IPS DF 4.7 (cell line): ENCODE measurements at regions not wholly inside any gene's neighbourhood (a gene's known extent, or its start where the extent isn't known, plus 50 kb on each side); places are given as distances from the start of the nearest gene placed in this dataset.
"Not testable (repeated sequence)": the region's sequence is repeated elsewhere in the genome, so short reads cannot be mapped to it uniquely, and the experiment has no call there.

ENCODE experiments used
- DNase-seq: peaks from one replicate; pipeline ENCODE4 v3.0.0-alpha.2; 2013; ENCODE audit warnings: low spot score; ENCODE audit errors: extremely low read depth

DNA sequence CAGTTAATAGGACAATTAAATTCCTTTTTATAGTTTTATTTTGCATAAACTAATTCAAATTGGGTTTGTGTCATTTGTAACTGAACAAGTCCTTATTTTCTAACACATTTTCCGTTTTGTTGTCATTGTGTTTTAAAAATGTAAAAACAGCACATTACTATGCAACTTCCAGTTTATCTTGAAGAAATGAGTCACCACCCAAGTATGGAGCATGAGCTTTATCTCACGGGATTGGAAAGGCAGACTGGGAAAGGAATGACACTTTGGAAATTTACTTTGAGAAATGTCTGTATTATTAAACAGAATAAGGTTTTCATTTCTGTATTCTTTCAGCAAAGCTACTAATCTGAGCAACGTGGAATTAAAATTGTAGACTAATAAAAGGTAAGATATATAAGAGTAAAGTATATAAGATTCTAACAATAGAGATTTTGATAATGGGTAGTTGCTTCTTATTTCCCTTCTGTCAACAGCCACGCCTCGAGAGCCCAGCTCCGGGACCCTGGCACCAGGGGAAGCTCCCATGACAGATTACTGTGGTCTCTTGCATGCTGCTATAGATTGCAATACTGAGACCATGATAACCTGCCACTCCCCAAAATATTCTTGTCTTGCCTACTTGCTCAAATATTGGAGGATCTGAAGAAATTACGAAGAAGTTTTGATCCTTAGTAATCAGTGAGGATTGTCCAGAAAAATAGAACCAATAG is 433.1 kb downstream of the CHSY3 start:
- no peak for DNase-seq

GRCh38 chr5:130335117-130335516 is 430.9 kb downstream of the CHSY3 start:
- no peak for DNase-seq

DNA sequence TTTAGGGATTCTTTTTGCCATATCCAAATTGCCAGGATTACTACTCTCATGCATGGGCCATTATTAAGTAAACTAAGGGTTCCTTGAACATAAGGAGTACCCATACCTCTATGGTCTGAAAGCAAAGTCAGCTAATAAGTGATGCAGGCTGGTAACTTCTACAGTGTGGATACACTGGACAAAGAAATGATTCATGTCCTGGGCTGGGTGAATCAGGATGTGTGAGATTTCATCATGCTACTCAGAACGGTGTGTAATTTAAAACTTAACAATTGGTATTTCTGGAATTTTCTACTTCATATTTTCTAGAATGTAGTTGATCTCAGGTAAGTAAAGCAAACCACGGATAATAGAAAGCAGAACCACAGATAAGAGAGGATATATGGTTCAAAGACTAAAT is 428.8 kb downstream of the CHSY3 start:
- no peak for DNase-seq

- DNase-seq, result no peak
These were observed 427.1 kb downstream of the CHSY3 start for GRCh38 chr5:130331332-130331731.

DNA sequence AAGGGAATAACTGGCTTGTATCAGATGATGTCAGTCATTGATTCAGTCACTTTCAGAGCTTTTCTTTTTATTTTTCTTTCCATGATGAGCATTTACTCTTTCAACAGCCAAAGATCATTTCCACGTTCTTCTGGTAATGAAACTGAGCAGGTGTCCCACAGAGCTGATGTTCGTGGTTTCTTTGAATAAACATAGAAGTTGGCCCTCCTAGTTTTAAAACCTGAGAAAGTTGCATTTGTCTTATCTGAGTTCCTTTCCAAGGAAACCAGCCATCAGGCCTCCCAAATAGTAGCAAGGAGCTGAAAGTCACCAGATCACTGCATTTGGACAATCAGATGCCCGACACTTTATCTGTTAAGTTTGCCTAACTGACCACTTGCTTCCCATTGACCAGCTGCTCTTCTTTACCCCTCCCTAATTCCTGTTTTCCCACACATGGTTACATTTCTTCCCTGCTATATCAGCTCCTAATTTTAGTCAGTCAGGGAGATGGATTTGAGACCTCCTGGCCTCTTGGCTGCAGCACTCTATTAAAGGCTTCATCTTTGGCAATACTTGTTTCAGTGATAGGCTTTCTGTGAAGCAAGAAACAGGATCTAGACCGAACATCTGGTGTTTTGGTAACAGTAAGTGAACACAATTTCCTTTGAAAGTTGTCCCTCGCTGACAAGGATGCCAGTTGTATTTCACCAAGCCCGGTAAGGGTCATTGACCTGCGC is 420.8 kb downstream of the CHSY3 start:
- no peak for DNase-seq

GRCh38 chr5:130323804-130324454 is 419.7 kb downstream of the CHSY3 start:
- no peak for DNase-seq

DNA sequence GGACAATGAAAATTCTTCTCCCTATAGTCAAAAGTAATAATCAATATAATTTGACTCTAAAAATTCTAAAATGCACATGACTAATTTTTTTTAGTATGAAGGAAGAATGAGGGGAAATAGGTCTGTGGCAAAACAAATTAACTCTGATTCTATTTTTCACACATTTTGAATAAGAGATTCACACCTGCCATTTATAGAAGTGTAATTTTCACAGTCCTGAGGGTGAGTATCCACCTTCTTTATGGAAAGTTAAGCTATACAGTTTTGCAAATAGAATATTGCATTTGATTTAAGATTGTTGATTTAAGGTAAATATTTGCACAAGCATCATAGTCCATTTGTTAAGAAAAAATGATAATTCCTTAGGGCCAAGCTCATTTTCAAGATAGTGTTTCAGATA is 417.7 kb downstream of the CHSY3 start:
- no peak for DNase-seq

DNA sequence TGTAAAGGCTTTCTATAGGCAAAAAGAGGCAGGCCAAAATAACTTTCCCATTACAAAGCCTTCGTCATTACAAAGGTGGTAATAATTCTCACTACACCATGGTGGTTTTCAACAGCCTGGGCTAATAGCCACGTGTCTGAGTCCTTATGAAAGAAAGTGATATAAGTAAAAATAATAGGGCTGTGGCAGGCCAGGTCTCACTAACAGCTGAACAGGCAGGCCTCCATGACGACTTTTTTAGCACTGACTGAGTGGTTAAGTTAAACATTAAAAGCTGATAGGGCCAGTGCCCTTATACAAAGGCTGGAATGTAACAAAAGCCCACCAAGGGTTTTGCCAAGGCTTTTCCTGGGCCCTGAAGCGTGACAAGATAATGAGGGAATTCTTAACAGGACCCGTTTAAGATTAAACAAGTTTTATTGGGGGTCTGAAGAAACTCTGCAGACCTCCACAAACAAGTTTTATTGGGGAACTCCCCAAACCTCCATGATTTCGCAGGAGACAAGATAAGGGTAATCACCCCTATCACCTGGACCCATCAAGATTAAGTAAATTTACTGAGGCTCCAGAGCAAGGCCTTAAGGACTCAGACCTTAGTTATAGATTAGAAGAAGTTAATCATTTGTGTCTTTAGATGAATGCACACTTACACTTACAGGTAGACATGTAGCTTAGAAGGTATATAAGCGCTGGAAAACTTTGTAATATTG is 412.9 kb downstream of the CHSY3 start:
- no peak for DNase-seq

DNA sequence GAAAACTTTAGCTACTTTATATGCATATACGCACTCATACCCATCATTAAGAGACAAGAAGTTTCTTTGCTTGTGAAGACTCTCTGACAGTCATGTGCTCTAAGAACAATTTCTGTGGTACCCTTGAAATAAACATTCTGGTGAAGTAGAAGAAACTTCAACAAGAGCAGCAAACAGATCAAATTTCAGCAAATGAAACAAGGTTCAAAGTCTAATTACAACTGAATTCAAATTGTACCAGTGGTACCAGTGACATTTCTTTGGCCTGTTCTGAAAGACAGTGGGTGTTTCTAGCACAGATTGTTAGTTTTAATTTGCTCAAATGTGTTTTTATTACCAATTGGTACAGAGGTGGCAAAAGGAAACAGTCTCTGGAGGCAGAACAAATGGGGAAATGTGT is 391.0 kb downstream of the CHSY3 start:
- no peak for DNase-seq

DNA sequence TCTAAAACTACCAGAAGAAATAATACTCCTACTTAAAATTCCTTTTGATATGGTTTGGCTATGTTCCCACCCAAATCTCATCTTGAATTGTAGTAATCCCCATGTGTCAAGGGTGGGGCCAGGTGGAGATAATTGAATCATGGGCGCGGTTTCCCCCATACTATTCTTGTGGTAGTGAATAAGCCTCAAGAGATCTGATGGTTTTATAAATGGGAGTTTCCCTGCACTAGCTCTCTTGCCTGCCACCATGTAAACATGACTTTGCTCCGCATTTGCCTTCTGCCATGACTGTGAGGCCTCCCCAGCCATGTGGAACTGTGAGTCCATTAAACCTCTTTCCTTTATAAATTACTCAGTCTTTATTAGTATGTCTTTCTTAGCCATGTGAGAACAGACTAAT is 390.5 kb downstream of the CHSY3 start:
- DNase-seq, result not testable (repeated sequence)

DNA sequence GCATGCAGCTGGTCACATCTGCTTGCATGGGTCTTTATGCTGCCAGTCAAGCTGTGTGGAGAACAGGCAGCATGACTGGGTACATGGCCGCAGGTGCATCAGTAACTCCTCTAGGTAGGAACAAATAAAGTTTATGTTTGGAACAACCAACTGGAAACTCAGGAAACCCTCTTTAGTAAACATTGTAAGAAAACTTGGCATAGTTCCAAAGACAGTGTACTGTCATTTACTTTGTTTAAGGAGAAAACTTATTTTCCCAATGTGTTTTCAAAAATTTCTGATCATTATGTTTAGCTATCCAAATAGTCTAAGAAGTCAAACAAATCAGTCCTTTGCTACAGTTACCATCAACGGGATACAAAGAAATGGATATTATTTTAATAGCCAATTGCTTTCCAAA is 386.0 kb downstream of the CHSY3 start:
- no peak for DNase-seq

GRCh38 chr5:130289132-130290088 is 385.1 kb downstream of the CHSY3 start:
- no peak for DNase-seq

DNA sequence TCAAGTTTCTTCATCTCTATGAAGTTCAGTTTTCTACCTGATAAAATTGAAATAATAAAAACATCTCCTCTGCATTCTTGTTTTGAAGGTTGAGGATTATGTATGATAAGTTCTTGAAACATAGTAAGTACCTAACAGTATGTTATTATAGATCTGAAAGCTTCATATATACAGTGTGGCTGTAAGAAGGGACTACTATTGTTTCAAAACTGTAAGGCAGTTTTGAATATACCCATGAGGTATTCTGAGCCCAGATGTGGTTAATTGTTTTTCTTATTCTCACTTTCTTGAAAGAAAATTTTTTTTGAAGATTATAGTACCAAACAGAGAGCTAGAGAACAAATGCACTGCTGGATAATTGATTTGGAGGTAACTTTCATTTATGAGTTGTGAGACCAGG is 383.2 kb downstream of the CHSY3 start:
- DNase-seq, result no peak

GRCh38 chr5:130286971-130287370 is 382.7 kb downstream of the CHSY3 start:
- DNase-seq, result no peak

DNA sequence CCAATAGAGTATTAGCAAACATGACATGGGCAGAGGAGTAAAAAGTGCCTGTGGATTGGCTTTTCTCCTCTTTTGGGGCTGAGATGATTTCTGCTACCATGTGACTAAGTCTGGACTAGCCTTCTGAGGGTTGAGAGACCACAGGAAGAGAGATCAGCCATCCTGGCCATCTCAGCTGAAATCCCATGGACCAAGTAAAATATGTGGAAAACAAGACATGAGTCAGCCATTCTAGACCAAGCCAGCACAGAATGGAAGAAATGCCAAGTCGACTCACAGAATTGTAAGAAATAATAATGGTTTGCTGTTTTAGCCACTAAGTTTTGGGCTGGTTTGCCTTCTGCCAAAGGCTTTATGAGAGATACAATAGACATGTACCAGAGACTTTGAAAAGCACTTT is 377.8 kb downstream of the CHSY3 start:
- no peak for DNase-seq

DNA sequence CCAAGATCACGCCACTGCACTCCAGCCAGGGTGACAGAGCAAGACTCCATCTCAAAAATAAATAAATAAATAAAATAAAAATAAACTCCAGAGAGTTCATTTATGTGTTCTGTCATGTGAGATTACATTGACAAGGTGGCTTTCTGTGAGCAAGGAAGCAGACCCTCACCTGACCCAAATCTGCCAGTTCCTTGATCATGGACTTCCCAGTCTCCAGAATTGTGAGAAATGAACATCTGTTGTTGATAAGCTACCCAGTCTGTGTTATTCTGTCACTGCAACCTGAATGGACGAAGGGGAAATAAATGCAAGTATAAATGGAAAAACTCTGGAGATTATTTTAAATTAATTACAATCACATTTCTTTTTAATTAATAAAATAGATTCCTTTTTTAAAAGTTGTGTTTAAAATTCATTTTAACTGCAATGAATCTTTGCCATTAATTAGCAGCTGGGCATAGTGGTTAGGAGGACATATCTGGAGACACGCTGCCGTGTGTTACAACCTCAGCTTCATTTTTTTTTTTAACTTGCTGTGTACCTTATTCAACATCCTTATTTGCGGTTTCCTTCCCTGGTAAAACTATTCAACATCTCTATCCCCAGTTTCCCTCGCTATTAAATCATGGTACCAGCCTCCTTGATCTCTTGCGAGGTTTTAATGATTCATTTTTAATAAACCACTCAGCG is 376.4 kb downstream of the CHSY3 start:
- DNase-seq, result no peak

DNA sequence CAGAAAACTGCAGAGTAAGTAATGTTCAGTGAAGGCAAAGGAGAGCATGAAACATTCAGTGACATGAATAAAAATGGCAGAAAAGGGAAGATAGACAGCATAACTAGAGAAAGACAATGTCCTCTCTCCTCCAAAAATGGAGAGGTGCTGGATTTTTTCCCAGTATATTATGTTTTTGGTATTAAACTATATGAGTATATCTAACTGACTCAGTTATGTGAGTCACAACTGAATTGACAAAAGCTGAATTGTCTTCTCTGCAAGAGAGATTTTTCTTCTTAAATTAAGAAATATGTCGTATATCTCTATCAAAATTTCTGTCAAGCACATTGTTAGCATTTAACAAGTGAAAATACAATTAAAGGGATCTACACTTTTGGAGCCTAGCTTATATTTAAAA is 375.1 kb downstream of the CHSY3 start:
- DNase-seq, result no peak

- no peak for DNase-seq
These were observed 373.9 kb downstream of the CHSY3 start for GRCh38 chr5:130278136-130278535.

GRCh38 chr5:130277522-130277921 is 373.3 kb downstream of the CHSY3 start:
- DNase-seq, result no peak

DNA sequence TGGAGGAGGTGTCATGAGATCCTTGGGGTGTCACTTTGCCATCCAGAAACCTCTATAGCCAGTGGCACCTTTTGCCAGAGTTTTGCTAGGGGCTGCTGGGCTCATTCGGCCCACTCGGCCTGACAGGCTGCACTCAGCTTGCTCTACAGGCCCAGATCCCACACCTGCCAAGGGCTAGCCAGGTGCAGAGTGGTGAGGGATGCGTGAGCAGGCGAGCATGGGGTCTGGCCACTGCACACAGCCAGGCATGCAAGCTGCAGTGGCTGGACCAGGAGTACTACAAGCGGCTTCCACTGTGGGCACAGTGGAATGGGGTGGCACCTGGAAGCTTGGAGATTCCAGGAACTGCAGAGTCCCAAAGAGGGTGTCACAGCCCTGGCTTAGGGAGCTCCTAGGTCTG is 372.7 kb downstream of the CHSY3 start:
- no peak for DNase-seq
